VCaP (cell line): ENCODE measurements at regions not wholly inside any gene's neighbourhood (a gene's known extent, or its start where the extent isn't known, plus 50 kb on each side); places are given as distances from the start of the nearest gene placed in this dataset.

Source experiments
- H3K27ac ChIP-seq: fragments of 450-650 bp; 2 replicates; pipeline ENCODE4 v1.5.1; 2017
- TF ChIP-seq, protein P1 (sequence below): fragments of 450-650 bp; conservative IDR thresholded peaks from 2 replicates; pipeline ENCODE4 v1.5.1; 2017; ENCODE audit warnings: mild to moderate bottlenecking, moderate library complexity

DNA sequence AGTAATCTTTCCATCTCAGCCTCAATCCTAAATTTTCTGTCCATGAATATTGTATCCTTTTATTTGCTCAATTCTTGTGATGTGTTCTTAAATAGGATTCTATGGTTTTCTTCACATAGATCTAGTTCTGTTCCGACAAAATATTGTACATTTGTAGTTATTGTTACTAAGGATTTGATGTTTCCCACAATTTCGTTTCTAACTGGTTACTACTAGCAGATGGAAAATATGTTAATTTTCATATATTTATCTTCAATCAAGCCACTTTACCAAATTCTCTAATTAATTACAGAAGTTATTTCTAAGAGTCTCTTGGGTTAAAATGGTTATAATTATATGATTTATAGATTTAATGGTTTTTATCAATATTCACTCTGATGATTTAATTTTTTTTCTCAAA lies 60.3 kb downstream of the SEC61B start:
- TF ChIP-seq, protein P1, sequence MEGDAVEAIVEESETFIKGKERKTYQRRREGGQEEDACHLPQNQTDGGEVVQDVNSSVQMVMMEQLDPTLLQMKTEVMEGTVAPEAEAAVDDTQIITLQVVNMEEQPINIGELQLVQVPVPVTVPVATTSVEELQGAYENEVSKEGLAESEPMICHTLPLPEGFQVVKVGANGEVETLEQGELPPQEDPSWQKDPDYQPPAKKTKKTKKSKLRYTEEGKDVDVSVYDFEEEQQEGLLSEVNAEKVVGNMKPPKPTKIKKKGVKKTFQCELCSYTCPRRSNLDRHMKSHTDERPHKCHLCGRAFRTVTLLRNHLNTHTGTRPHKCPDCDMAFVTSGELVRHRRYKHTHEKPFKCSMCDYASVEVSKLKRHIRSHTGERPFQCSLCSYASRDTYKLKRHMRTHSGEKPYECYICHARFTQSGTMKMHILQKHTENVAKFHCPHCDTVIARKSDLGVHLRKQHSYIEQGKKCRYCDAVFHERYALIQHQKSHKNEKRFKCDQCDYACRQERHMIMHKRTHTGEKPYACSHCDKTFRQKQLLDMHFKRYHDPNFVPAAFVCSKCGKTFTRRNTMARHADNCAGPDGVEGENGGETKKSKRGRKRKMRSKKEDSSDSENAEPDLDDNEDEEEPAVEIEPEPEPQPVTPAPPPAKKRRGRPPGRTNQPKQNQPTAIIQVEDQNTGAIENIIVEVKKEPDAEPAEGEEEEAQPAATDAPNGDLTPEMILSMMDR = no peak
- no peak overlapping the region for H3K27ac ChIP-seq

DNA sequence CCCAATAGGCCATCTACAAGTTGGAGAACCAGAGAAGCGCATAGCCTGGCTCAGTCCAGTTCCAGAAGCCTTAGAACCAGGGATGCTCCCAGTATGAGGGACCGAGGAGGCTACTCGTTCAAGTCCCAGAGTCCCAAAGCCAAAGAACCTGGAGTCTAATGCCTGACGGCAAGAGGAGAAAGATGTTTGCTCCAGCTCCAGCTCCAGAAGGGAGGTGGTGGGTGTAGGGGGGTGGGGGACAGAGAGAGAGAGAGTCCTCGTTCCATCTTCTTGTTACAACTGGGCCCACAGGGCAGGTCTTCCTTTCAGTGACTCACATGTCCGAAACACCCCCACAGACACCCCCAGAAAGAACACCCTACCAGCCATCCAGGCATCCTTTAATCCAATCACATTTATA lies 63.9 kb downstream of the SEC61B start:
- TF ChIP-seq, protein P1 = no peak

DNA sequence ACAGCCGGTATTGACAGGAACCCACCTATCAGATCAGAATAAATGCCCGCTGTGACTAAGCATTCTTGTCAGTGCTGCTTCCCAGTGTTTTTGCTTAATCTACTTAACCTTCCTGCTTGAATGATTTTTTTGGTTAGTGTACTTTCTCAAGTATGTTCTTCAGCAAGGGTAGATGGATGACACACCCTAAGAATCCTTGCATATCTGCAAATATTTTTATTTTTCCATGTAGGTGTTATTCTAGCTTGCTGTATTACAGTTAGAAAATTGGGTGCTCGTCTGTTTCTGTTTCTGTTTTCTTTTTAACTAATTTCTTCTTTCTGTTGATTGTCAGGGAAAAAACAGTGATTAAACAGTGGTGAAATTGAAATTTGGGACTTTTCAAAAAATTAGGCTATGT lies 64.5 kb downstream of the SEC61B start:
- TF ChIP-seq, protein P1 = no peak
- no peak overlapping the region for H3K27ac ChIP-seq

More for the DNA sequence above, 63.9 kb downstream of the SEC61B start:
- H3K27ac ChIP-seq = no peak overlapping the region

DNA sequence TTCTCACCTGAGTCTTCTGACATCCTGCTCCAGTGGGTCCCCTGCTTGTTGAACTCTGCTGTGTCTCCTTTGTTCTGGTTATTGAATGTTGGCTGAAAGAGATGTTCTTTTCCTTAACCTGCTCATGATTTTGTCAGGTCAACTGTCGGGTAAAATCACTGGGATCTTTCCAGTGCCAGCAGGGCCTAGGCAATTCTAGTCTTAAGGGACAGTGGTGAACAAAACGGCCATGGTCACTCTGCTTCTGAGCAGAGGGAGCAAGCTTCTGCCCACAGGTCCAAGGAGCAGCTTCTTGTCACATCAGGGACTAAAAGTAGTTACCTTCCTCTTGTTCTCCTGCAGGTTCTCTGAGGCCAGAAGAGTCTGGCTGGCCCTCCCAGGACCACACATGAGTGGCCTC lies 65.6 kb downstream of the SEC61B start:
- TF ChIP-seq, protein P1 = no peak
- no peak overlapping the region for H3K27ac ChIP-seq

DNA sequence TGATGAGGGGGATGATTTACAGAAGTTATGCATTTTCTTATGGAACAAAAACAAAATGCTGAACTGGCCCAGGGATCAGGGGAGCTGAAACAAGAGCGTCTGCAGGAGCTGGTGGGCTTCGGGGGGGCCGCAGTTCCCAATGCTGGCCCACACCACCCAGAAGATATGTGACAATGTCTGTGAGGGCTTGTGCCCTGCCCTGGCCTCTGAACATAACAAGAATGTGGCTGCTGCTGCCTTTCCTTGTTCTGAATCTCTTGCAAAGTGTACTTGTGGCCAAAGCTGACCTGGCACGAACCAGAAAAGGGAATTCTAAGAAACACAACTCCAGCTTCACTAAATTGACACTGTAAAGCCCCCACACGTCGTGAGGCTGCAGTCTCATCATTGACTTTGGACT lies 66.7 kb downstream of the SEC61B start:
- TF ChIP-seq, protein P1 = no peak
- no peak overlapping the region for H3K27ac ChIP-seq

DNA sequence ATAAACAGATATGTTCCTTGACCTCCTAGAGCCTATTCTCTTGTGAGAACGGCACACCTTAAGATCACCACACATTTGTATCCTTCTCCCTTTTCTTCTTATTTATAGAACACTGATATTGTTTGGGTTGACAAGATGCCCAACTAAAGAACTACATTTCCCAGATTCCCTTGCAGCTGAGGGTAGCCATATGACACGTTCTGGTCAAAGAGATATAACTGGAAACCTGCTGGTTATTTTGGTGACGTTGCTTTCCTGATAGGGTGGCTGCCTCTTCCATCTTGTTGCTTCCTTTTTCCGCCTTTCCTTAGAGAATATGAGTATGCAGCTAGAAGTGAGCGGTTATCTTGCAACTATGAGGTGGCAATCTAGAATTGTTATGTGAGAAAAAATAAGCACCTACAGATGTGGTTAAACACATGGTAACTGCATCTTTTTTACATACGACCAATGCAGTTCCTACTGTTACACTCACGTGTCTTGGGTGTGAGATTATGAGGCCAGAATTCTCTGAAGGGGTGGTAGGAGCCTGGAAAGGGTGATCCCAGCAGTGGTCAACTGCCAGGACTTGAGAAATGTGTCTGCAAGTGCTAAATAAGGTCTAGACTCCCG lies 72.9 kb downstream of the SEC61B start:
- TF ChIP-seq, protein P1 = no peak

DNA sequence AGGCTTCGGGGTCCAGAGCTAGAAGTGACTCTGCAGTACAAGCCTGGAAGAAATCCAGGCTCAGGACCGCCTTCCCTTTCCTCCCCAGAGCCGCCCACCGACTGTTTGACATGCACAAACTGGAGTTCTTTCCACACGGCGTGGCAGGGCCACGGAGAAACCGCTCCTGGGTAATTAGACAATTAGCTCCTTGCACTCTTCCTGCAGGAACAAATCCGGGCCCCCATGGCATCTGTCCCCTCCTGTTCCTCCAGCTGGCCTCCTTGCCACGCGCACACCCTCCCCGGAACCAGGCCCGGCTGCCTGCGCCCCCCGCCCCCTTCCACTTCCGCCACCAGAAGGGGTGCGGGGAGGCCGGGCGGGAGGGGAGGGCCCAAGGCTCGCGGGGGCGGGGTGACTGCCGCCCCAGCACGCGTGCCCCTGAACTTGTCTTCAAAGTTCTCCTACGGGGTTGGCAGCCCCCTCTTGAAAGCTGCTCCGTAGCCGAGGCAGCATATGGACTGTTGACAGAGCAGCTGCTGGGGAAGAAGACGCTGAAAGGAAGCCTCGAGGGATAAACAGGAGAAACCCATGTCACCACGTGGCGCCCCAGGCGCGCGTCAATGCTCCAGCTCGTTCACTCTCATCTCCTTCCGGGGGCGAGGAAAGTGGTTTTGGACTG lies 74.3 kb downstream of the SEC61B start:
- TF ChIP-seq, protein P1 = no peak
- H3K27ac ChIP-seq = no peak overlapping the region

More for the DNA sequence above, 72.9 kb downstream of the SEC61B start:
- no peak overlapping the region for H3K27ac ChIP-seq
